Activated CD8-positive, alpha-beta T cell treated with anti-CD3 and anti-CD28 coated beads for 36 hours (primary cell): ENCODE measurements at regions not wholly inside any gene's neighbourhood (a gene's known extent, or its start where the extent isn't known, plus 50 kb on each side); places are given as distances from the start of the nearest gene placed in this dataset.

ENCODE experiments used
- ATAC-seq: fragments of 200-7000 bp; cut with Tn5 transposase; one replicate; pipeline ENCODE4 v1.10.0; 2021; ENCODE audit warnings: mild to moderate bottlenecking, moderate library complexity
- CTCF ChIA-PET: fragments of 350-600 bp; sonication (Branson Sonifier 250); formaldehyde crosslinking; loops from one replicate; lab custom pipeline; 2021; ENCODE audit warnings: antibody characterized with exemption; lab: Charles Lee
- POLR2A ChIA-PET: fragments of 350-600 bp; sonication (Branson Sonifier 250); formaldehyde crosslinking; loops from one replicate; lab custom pipeline; 2021; ENCODE audit warnings: antibody characterized with exemption; lab: Charles Lee
- DNase-seq: peaks from one replicate; pipeline ENCODE4 v3.0.0-alpha.2; 2020
- H3K27ac Mint-ChIP-seq: one replicate; pipeline ENCODE4 v1.8.0; 2021; ENCODE audit warnings: mild to moderate bottlenecking, mixed read lengths
- H3K27me3 Mint-ChIP-seq: one replicate; pipeline ENCODE4 v1.8.0; 2021; ENCODE audit warnings: mixed read lengths
- H3K36me3 Mint-ChIP-seq: one replicate; pipeline ENCODE4 v1.8.0; 2021; ENCODE audit warnings: low read depth, mixed read lengths
- H3K4me1 Mint-ChIP-seq: one replicate; pipeline ENCODE4 v1.8.0; 2021; ENCODE audit warnings: low read depth, mixed read lengths
- H3K4me3 Mint-ChIP-seq: one replicate; pipeline ENCODE4 v1.8.0; 2021; ENCODE audit warnings: mild to moderate bottlenecking, moderate library complexity, mixed read lengths
- H3K9me3 Mint-ChIP-seq: one replicate; pipeline ENCODE4 v1.8.0; 2021; ENCODE audit warnings: mixed read lengths
- intact Hi-C: fragments of 100-400 bp; cut with micrococcal nuclease; formaldehyde crosslinking; loops from one replicate; pipeline ENCODE4 v1.10.0; 2022
- TF ChIP-seq, protein P1 (sequence below): fragments of 200-600 bp; IDR thresholded peaks from one replicate; pipeline ENCODE4 v1.8.0; 2022; ENCODE audit warnings: antibody characterized with exemption, mild to moderate bottlenecking

DNA sequence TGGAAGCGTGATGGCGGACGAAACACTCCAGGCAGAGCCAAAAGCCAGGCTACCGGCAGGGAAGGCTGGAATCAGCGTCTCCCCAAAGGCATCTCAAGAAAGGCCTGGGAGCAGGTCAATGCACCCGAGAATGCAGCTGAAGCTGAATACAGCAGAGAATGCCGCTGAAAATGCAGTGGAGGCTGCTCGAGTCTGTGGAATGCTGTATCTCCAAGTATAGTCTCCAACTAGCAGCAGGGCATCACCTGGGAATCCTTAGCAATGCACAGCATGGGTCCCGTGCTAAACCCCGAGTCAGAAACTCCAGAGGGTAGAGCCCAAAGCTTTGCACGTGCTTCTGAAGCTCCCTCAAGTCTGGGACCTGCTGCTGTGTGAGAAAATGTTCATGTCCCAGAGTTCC is 191.1 kb upstream of the ALKAL2 start:
- H3K4me3 Mint-ChIP-seq, result no peak overlapping the region

DNA sequence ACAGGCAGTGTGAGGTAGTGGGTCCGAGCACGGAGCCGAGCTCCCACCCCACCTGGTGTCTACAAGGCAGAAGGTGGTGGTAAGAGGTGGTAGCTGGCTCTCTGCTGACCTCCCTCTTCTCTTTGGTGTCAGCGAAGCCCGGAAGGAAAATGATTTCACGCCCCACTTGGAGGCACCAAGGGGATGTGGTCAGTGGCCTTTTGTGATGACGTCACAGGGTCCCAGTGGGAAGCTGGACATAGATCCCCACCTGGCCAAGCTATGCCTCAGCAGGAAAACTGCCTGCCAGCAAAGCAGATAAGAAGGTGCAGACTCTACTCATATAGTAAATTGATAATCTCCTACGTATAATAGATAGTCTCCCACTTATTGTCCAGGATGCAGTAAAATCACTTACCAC is 183.7 kb upstream of the ALKAL2 start:
- H3K4me3 Mint-ChIP-seq, result no peak overlapping the region
- CTCF ChIA-PET, result no interaction called here
- H3K27me3 Mint-ChIP-seq, result peaks cover 17% of the 10 kb centered on the region
- TF ChIP-seq, protein P1, sequence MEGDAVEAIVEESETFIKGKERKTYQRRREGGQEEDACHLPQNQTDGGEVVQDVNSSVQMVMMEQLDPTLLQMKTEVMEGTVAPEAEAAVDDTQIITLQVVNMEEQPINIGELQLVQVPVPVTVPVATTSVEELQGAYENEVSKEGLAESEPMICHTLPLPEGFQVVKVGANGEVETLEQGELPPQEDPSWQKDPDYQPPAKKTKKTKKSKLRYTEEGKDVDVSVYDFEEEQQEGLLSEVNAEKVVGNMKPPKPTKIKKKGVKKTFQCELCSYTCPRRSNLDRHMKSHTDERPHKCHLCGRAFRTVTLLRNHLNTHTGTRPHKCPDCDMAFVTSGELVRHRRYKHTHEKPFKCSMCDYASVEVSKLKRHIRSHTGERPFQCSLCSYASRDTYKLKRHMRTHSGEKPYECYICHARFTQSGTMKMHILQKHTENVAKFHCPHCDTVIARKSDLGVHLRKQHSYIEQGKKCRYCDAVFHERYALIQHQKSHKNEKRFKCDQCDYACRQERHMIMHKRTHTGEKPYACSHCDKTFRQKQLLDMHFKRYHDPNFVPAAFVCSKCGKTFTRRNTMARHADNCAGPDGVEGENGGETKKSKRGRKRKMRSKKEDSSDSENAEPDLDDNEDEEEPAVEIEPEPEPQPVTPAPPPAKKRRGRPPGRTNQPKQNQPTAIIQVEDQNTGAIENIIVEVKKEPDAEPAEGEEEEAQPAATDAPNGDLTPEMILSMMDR, result no peak
- POLR2A ChIA-PET, result interaction anchor here (0.5 kb wide), 1 partner anchor 59 kb away, joined by 3 read pairs; no protein-coding TSS in a partner anchor
- no peak for DNase-seq
- no peak for ATAC-seq
- intact Hi-C loops, result no loop called here
- H3K27ac Mint-ChIP-seq, result no peak overlapping the region
- peaks cover 8% of the 10 kb centered on the region for H3K9me3 Mint-ChIP-seq
- no peaks in the 10 kb centered on the region for H3K36me3 Mint-ChIP-seq
- peaks cover 6% of the 10 kb centered on the region for H3K4me1 Mint-ChIP-seq

More for the DNA sequence above, 191.1 kb upstream of the ALKAL2 start:
- ATAC-seq, result no peak
- H3K27ac Mint-ChIP-seq, result no peak overlapping the region
- TF ChIP-seq, protein P1, result no peak
- H3K9me3 Mint-ChIP-seq, result peaks cover 3% of the 10 kb centered on the region
- intact Hi-C loops, result no loop called here
- H3K27me3 Mint-ChIP-seq, result no peaks in the 10 kb centered on the region
- ChIA-PET CTCF (interaction anchor here (0.8 to 1.1 kb wide), 2 partner anchors 13 to 22 kb away, joined by 3 to 4 read pairs; no protein-coding TSS in a partner anchor), POLR2A (interaction anchor here (0.7 kb wide), 1 partner anchor 98 kb away, joined by 3 read pairs; no protein-coding TSS in a partner anchor)
- H3K36me3 Mint-ChIP-seq, result no peaks in the 10 kb centered on the region
- no peaks in the 10 kb centered on the region for H3K4me1 Mint-ChIP-seq
- no peak for DNase-seq

DNA sequence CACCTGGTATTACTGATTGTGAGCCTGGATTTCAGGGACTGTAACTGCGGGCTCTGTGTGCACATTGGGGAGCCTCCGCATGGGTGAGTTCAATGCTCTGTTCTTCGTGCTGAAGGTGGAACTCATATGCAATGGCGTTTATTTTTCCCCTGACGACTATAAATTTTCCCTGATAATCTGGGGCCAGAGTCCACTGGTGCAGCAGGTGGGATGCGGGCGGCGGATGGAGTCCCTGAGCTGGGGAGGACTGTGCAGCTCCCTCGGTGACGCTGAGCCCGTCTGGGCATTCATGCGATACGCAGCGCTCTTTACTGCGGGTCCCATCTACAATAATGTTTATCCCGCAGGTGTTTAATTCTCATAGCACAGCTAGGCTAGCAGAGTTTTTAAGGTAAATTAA is 181.6 kb upstream of the ALKAL2 start:
- no peak for ATAC-seq
- ChIA-PET CTCF (no interaction called here), POLR2A (no interaction called here)
- Mint-ChIP-seq H3K36me3 (no peaks in the 10 kb centered on the region), H3K27me3 (peaks cover 23% of the 10 kb centered on the region), H3K4me3 (no peak overlapping the region), H3K27ac (no peak overlapping the region), H3K9me3 (peaks cover 8% of the 10 kb centered on the region), H3K4me1 (peaks cover 6% of the 10 kb centered on the region)
- no peak for DNase-seq
- TF ChIP-seq, protein P1, result no peak
- intact Hi-C loops, result no loop called here

DNA sequence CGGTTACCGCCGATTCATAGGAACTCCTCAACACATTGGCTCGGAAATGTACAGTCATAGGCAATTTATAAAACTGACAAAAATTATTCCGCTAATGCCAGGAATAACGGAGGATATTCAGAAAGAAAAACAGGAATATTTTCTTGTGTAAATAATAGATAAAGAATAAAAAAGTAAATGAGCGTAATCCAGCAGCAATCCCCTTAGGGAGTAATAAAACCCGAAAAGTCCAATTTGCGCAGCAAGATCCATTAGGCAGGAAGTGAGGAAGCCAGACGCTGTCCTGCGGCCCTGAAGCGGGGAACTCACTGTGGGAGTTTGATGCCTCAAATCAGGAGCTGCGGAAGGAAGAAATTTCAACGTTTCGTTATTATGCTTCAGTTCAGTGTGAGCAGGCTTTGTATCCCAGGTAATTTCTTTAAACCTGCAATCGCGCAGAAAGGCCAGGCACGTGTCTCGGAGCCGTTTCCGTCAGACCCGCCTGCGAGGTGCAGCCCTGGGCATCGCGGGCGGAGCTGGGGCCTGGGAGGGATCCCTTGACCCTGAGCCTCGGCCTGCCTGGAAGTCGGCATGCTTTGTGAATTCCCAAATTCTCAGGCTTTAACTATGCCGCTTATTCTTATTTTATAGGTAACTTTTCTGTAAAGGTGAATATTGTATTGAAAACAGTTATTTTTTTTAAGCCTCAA is 180.9 kb upstream of the ALKAL2 start:
- Mint-ChIP-seq H3K4me1 (peaks cover 6% of the 10 kb centered on the region), H3K4me3 (no peak overlapping the region), H3K27me3 (peaks cover 23% of the 10 kb centered on the region), H3K36me3 (no peaks in the 10 kb centered on the region), H3K27ac (no peak overlapping the region), H3K9me3 (peaks cover 4% of the 10 kb centered on the region)
- intact Hi-C loops, result no loop called here
- POLR2A ChIA-PET, result no interaction called here
- ATAC-seq (no peak), DNase-seq (no peak)
- CTCF ChIA-PET, result no interaction called here
- TF ChIP-seq, protein P1, result no peak

DNA sequence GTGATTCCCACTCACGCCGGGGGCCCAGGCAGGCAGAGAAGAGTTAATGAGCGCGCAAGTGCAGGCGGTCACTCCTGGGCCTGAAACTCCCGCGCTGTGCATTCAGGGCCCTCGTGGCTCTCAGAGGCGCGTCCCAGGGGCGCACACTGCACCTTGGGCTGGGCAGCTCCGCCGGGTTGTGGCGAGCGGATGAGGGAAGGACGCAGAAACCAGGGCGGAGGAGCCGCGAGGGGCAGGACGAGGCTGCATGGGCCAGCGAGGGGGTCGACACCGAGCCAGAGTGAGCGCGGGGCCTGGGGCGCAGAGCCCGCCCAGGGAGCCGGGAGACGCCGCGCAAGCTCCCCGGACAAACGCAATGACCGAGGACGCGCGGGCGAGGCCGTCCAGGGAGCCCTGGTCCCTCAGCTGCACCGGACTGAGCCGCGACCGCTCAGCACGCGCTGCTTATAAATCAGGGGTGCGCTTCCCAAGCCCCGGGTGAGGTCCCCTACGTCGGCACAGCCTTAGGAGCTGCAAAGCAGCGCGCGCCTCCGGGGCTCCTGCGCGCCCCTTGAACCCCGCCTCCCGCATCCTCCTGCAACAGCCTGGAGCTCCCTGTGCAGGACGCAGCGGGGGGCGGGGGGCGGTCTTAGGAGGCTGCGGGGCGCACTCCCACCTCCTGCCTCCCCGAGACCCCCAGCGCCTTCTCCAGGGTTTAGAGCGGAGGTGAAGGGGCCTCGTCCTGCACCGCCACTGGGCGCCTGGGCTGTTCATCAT is 180.2 kb upstream of the ALKAL2 start:
- TF ChIP-seq, protein P1, result no peak
- CTCF ChIA-PET, result no interaction called here
- peaks cover 23% of the 10 kb centered on the region for H3K27me3 Mint-ChIP-seq

More for the DNA sequence above, 180.2 kb upstream of the ALKAL2 start:
- POLR2A ChIA-PET, result no interaction called here
- DNase-seq, result no peak
- no peak for ATAC-seq
- intact Hi-C loops, result no loop called here
- peaks cover 6% of the 10 kb centered on the region for H3K4me1 Mint-ChIP-seq
- no peaks in the 10 kb centered on the region for H3K36me3 Mint-ChIP-seq
- peaks cover 2% of the 10 kb centered on the region for H3K9me3 Mint-ChIP-seq
- no peak overlapping the region for H3K4me3 Mint-ChIP-seq
- H3K27ac Mint-ChIP-seq, result no peak overlapping the region
